ENCODE measurements at regions not wholly inside any gene's neighbourhood (a gene's known extent, or its start where the extent isn't known, plus 50 kb on each side); places are given as distances from the start of the nearest gene placed in this dataset.

DNA sequence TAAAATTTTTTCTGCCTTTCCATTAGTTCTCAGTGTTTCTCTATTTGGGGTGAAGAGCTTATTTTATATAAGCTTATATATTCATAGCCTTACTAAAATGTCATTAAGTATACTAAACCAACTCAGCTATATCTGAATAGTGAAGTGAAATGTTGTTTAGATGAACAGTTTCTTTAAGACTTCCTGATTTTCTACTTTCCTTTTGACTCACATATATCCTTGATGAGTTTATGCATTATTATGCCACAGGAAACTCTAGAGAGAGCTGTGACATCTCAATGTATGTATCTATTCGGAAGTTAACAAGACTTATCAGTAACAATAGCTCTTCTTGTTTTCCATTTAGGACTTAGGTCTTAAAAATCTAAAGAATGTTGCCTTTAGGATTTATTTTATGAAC lies 1491.8 kb upstream of the IGFBP7 start:
- H3K9me3 ChIP-seq (ENCODE audit: control insufficient read depth in 1 of 2, insufficient read depth in 1 of 2, low read length in 2 of 2), result peaks cover 4% of the 10 kb centered on the region in 2 experiments
- TF ChIP-seq, protein P1, sequence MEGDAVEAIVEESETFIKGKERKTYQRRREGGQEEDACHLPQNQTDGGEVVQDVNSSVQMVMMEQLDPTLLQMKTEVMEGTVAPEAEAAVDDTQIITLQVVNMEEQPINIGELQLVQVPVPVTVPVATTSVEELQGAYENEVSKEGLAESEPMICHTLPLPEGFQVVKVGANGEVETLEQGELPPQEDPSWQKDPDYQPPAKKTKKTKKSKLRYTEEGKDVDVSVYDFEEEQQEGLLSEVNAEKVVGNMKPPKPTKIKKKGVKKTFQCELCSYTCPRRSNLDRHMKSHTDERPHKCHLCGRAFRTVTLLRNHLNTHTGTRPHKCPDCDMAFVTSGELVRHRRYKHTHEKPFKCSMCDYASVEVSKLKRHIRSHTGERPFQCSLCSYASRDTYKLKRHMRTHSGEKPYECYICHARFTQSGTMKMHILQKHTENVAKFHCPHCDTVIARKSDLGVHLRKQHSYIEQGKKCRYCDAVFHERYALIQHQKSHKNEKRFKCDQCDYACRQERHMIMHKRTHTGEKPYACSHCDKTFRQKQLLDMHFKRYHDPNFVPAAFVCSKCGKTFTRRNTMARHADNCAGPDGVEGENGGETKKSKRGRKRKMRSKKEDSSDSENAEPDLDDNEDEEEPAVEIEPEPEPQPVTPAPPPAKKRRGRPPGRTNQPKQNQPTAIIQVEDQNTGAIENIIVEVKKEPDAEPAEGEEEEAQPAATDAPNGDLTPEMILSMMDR (IDR thresholded peaks at IDR 0.05), result no peak
- ATAC-seq (ENCODE audit: poor library complexity) (no peak), DNase-seq (no peak)
- Mint-ChIP-seq H3K4me3 (no peak overlapping the region), H3K27ac (no peak overlapping the region), H3K4me1 (ENCODE audit: low read depth) (no peaks in the 10 kb centered on the region), H3K27me3 (no peaks in the 10 kb centered on the region), H3K36me3 (ENCODE audit: low read depth) (no peaks in the 10 kb centered on the region), H3K9me3 (peaks cover 8% of the 10 kb centered on the region)
- ChIA-PET CTCF (no interaction called here), POLR2A (no interaction called here)
- H3K27me3 ChIP-seq (ENCODE audit: control insufficient read depth in 1 of 2, insufficient read depth in 2 of 2, low read length in 2 of 2), result no peaks in the 10 kb centered on the region
- intact Hi-C loops (cut with DNase I, micrococcal nuclease), result no loop called here
- H3K4me1 ChIP-seq (ENCODE audit: insufficient read depth, low read length), result no peaks in the 10 kb centered on the region
- H3K36me3 ChIP-seq (ENCODE audit: insufficient read depth, low read length), result no peaks in the 10 kb centered on the region
- no peak overlapping the region for H3K27ac ChIP-seq (ENCODE audit: low read depth in 1 of 2, low read length in 2 of 2)
- H3K4me3 ChIP-seq (ENCODE audit: low read length), result no peak overlapping the region

DNA sequence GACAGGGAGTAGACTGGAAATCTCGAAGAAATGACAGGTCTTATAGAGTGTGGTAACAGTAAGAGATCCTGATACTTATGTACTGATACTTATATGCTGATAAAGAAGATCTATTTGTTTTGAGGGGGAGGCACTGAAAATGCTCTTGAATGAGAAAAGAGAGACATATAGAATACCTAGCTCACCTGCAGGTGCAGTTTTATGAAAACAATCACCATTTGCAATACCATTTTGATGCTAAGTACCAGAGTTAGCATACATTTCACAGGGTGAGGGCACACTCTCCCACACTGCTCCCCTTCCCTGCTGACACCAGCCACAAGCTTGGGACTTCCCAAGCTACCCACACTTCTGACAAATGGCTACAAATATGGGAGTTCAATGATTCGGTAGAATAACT lies 1490.1 kb upstream of the IGFBP7 start:
- H3K36me3 ChIP-seq (ENCODE audit: insufficient read depth, low read length), result no peaks in the 10 kb centered on the region
- H3K4me3 ChIP-seq (ENCODE audit: low read length), result no peak overlapping the region
- H3K27ac ChIP-seq (ENCODE audit: low read depth in 1 of 2, low read length in 2 of 2), result no peak overlapping the region
- peaks cover 0 to 4% of the 10 kb centered on the region in 2 experiments for H3K9me3 ChIP-seq (ENCODE audit: control insufficient read depth in 1 of 2, insufficient read depth in 1 of 2, low read length in 2 of 2)
- H3K9me3 Mint-ChIP-seq, result peaks cover 8% of the 10 kb centered on the region
- ATAC-seq (ENCODE audit: poor library complexity), result no peak
- H3K27me3 ChIP-seq (ENCODE audit: control insufficient read depth in 1 of 2, insufficient read depth in 2 of 2, low read length in 2 of 2), result no peaks in the 10 kb centered on the region
- no peaks in the 10 kb centered on the region for H3K4me1 Mint-ChIP-seq (ENCODE audit: low read depth)
- ChIA-PET POLR2A (no interaction called here), CTCF (no interaction called here)
- H3K36me3 Mint-ChIP-seq (ENCODE audit: low read depth), result no peaks in the 10 kb centered on the region
- H3K27me3 Mint-ChIP-seq, result no peaks in the 10 kb centered on the region
- no peak overlapping the region for H3K27ac Mint-ChIP-seq
- no peaks in the 10 kb centered on the region for H3K4me1 ChIP-seq (ENCODE audit: insufficient read depth, low read length)
- intact Hi-C loops (cut with DNase I, micrococcal nuclease), result no loop called here
- TF ChIP-seq, protein P1 (IDR thresholded peaks at IDR 0.05), result no peak
- H3K4me3 Mint-ChIP-seq, result no peak overlapping the region
- DNase-seq, result no peak

DNA sequence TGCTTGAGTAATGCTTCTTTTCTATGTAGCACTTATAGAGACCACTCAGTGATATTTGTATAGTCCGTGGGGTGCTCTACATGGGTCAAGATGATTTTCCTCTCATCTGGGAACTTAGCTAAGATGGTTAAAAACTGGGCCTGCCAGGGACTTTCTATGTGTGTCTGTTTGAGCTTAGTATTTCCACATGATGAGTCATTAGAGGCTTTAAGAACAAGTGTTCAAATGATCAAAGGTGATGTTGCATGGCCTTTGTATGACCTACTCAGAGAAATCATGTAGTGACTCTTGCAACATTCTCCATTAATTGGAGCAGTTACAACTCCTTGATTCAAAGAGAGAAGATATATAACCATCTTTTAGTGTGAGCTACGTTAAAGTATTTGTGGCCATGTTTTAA lies 1480.5 kb upstream of the IGFBP7 start:
- ChIA-PET POLR2A (no interaction called here), CTCF (no interaction called here)
- H3K4me3 Mint-ChIP-seq, result no peak overlapping the region
- peaks cover 16% of the 10 kb centered on the region for H3K9me3 Mint-ChIP-seq
- no peak for ATAC-seq (ENCODE audit: poor library complexity)
- Histone ChIP-seq H3K27ac (ENCODE audit: low read depth in 1 of 2, low read length in 2 of 2) (no peak overlapping the region), H3K4me3 (ENCODE audit: low read length) (no peak overlapping the region), H3K9me3 (ENCODE audit: control insufficient read depth in 1 of 2, insufficient read depth in 1 of 2, low read length in 2 of 2) (no peaks in the 10 kb centered on the region), H3K4me1 (ENCODE audit: insufficient read depth, low read length) (no peaks in the 10 kb centered on the region), H3K36me3 (ENCODE audit: insufficient read depth, low read length) (no peaks in the 10 kb centered on the region), H3K27me3 (ENCODE audit: control insufficient read depth in 1 of 2, insufficient read depth in 2 of 2, low read length in 2 of 2) (no peaks in the 10 kb centered on the region)
- no peaks in the 10 kb centered on the region for H3K27me3 Mint-ChIP-seq
- TF ChIP-seq, protein P1 (IDR thresholded peaks at IDR 0.05), result no peak
- no peak for DNase-seq
- H3K36me3 Mint-ChIP-seq (ENCODE audit: low read depth), result no peaks in the 10 kb centered on the region
- intact Hi-C loops (cut with DNase I, micrococcal nuclease), result no loop called here
- H3K27ac Mint-ChIP-seq, result no peak overlapping the region
- no peaks in the 10 kb centered on the region for H3K4me1 Mint-ChIP-seq (ENCODE audit: low read depth)

Data from CD4-positive, alpha-beta T cell (primary cell).